HG03060 (cell line): ENCODE measurements at regions not wholly inside any gene's neighbourhood (a gene's known extent, or its start where the extent isn't known, plus 50 kb on each side); places are given as distances from the start of the nearest gene placed in this dataset.

Source experiments
- ATAC-seq: cut with Tn5 transposase; IDR thresholded peaks from one replicate; pipeline ENCODE4 v1.9.1; 2021; ENCODE audit warnings: low read depth, moderate number of reproducible peaks; ENCODE audit not compliant: unreplicated experiment

DNA sequence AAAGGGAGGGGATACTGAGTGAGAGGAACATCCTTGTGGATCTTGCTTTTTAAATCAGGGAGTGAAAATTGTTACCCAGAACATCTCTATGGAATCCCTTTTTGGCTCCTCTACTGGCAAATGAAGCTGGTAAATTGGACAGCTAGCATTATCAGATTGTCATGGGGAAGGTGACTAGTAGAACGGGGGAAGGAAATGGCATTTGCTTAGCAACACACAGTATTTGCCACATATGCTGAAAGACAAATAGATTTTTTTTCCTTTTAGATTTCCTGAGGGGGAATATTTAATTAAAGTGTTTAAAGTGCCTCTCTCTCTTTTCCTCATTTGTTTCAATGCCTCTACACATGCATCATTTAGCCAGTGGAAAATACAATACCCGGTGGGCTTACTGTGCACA is 573.5 kb downstream of the BCKDHB start:
- no peak for ATAC-seq

DNA sequence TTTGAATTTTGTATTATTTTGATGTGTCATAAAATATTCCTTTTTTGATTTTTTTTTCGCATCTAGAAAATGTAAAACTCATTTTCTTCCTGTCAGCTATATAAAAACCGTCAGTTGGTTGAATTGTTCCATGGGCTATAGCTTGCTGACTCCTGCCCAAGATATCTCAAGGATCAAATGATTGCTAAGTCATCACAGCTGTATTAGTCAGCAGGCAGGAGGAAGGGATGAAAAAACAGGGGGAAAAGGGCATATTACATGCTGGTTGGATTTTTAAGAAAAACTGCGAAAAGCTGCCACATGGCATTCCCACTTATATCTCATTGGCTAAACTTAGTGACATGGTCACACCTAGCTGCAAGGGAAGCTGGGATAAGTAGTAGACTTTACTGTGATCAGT is 569.9 kb downstream of the BCKDHB start:
- no peak for ATAC-seq

DNA sequence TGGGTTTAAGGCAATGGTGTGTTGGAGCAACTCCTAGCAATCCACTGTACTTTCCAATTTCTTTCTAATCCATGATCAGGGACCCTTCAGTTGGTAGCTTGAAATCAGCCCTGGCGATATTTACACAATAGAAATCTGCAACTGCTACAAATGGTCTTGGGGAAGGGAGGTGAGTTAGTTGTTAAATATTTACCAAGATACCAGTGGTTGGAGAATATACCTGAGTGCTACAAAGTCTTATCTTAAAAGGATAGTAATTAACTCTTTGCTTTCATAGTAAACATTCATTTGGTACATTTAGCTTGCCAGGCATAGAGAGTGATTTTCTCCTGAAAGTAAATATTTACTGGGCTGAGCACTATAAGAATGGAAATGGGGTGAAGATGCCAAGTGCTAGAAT is 568.2 kb downstream of the BCKDHB start:
- no peak for ATAC-seq

DNA sequence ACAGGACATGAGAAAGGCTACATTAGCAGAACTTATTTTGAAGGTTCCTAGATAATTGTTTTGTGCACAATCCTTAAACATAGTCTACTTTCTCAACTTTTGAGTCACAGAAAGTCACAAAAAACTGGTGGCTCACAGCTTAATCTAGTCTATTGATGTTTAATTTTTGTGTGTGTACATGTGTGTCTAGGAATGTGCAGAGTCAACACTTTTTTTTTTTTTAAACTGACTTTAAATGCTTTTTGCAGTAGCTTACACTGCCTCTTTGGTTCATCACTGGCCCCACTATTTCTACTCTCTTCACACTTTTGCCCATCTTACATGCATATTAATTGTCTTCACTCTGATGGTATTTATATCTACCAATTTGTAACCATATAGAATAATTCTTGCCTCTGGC is 566.9 kb downstream of the BCKDHB start:
- no peak for ATAC-seq

GRCh38 chr6:80667006-80667405 is 560.5 kb downstream of the BCKDHB start:
- no peak for ATAC-seq

- ATAC-seq, result no peak
Observed at GRCh38 chr6:80658926-80659325, 552.5 kb downstream of the BCKDHB start.

DNA sequence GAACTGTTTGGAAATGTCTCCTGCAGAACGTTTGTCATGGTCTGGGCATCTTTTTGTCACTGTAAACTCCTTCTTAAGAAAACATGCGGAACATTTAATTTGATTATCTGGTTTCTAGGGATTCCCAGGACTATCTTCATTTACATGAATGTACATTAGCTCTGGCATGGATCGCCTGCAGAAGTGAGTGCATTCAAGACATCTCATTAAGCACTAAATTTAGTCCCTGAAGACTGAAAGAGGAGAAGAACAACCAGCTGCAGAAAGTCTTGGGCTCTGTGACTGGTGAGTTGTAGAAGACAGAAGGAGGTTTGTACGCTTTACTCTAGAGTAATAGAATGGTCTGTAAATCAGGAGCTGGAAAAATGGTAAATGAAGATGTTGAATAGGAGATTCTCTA is 540.7 kb downstream of the BCKDHB start:
- ATAC-seq, result no peak

- no peak for ATAC-seq
Observed at GRCh38 chr6:80643881-80644280, 537.4 kb downstream of the BCKDHB start.

DNA sequence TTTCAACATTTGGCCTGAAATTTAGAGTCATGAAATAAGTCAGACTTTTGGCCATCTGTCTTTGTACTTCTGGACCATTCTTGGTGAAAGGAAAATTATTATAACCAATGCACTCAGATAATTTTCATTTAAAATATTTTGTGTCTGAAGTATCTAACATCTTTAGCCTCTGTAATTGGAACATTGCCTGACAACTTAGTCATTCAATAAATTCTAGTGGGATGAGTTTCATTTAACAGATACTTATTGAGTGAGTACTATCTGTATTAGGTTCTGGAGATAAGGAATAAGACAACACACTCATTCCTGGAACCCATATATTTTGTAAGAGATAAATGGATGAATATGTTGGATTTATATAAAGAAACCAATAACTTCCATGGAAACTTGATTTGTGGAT is 536.0 kb downstream of the BCKDHB start:
- ATAC-seq, result no peak

DNA sequence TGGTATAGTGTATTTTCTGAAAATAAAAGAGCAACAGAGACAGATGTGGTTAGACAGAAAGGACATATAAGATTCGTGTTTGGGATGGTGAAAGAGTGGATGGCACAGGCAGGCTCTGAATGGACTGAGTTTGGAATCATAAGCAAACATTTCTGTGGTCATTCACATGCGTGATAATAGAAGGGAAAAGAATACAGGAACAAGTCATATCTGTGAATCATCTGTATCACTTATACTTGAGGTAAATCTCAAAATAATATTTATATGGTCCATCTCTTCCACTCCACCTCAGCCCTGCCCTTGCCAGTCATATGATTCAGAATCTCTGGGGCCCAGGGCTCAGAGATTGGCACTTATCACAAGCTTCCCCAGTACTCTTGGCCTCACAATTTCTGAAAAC is 535.1 kb downstream of the BCKDHB start:
- no peak for ATAC-seq

DNA sequence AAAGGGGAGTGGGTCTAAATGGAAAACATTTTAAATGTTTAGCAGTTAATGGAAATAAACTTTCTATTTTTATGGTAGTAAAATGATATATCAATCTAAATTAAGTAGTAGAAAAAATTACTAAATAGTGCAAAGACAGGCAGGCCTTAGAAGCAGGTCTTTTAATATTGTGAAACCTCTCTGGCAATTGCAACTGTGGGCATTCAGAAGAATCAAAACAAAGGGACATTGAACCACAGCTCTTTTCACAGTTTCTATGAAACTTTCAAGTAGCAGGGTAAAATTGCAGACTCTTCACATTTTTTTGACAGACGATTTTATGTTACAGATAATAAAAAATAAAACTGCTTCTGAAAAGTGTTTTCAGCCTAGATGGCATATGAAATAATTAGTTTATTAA is 533.7 kb downstream of the BCKDHB start:
- no peak for ATAC-seq

- ATAC-seq, result no peak
Observed at GRCh38 chr6:80639181-80639629, 532.7 kb downstream of the BCKDHB start.

GRCh38 chr6:80638213-80639055 is 532.0 kb downstream of the BCKDHB start:
- ATAC-seq, result peak; percentile 90

- no peak for ATAC-seq
Observed at GRCh38 chr6:80637312-80637711, 530.8 kb downstream of the BCKDHB start.

- no peak for ATAC-seq
Observed at GRCh38 chr6:80636689-80637088, 530.2 kb downstream of the BCKDHB start.

DNA sequence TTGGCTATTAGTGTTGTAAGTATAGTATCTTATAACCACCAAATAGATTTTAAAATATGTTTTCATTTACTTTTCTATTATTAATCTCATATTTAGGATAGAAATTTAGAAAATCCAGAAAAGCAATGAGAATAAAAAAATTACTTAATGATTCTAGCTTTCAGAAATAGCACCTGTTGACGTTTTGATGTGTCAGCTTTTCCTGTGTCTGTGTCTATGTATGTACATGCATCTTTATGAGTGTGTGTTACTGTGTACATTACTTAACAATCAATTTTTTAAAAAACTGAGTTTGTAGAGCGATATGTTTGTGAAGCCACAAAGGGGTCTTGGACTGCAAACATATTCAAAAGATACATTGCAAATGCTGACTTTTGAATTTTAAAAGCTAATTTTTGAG is 526.9 kb downstream of the BCKDHB start:
- ATAC-seq, result no peak

DNA sequence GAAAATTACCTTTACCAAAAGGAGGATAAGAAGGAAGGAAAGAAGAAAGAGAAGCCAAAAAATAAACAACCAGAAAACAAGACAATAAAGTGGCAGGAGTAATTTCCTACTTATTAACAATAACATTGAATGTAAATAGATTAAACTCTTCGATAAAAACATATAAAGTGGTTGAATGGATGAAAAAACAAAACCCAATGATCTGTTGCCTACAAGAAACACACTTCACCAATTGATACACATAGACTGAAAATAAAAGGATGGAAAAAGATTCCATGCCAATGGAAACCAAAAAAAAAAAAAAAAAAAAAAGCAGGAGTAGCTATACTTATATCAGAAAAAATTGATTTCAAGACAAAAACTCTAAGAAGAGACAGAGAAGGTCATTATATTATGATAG is 518.9 kb downstream of the BCKDHB start:
- no peak for ATAC-seq

DNA sequence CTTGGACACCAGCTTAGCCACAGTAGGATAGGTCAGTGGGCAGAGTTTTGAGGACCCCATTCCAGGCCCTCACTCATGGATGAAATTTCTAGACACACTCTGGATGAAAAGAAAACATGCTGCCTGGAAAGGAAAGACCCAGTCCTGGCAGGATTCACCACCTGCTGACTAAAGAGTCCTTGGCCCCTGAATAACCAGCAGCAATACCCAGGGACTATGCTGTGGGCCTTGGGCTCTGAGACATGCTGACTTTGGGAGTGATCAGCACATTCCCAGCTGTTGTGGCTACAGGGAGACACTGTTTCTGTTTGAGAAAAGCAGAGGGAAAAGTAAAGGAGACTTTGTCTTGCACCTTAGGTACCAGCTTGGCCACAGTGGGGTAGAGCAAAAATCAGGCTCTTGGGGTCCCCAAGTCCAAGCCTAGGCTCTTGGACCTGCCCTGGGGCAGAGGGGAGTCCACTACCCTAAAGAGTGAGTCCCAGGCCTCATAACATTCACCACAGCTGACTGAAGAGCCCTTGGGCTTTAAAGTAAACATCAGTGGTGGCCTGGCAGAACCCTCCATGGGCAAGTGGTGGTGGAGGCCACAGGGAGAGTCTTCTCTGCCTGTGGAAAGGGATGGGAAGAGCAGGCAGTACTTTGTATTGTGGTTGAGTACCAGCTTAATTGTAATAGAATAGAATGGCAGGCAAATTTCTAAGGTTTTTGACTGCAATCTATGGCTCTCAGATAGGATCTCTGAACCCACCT is 516.8 kb downstream of the BCKDHB start:
- ATAC-seq, result no peak

DNA sequence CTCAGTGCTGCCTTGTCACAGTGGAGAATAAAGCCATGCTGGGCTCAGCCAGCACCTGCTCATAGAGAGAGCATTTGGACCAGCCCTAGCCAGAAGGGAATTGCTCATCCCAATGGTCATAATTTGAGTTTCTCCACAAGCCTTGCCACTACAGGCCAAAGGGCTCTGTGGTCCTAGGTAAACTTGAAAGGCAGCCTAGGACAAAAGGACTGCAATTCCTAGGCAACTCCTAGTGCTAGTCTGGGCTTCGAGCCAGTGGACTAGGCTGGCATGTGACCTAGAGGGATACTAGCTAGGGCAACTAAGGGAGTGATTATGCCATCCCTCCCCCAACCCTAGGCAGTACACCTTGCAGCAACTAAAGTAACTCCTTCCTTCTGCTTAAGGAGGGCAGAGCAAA is 516.2 kb downstream of the BCKDHB start:
- ATAC-seq, result no peak

- ATAC-seq, result no peak
Observed at GRCh38 chr6:80618953-80619352, 512.5 kb downstream of the BCKDHB start.

- no peak for ATAC-seq
Observed at GRCh38 chr6:80610846-80611245, 504.4 kb downstream of the BCKDHB start.

DNA sequence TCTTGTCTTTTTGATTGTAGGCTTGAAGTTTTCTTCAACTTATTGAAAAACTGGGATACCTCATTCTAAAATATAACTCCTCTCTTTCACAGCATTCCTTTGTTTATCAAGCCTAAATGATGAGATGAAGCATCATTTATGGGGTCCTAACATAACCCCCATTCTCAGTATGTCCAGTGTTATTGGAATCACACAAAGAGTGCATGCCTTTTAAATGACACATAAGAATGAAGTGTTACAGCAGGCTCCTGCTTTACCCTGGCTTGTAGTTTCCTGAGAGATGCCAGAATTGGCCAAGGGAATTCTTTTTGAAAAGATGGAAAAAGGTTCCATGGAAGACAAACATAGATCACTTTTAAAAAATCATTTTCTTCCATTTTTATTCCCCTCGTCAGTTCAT is 502.4 kb downstream of the BCKDHB start:
- no peak for ATAC-seq
